GM23338 (cell line): ENCODE measurements at regions not wholly inside any gene's neighbourhood (a gene's known extent, or its start where the extent isn't known, plus 50 kb on each side); places are given as distances from the start of the nearest gene placed in this dataset.

Source experiments
- ATAC-seq: fragments of 200-7000 bp; cut with Tn5 transposase; 3 replicates; pipeline ENCODE4 v1.9.1; 2020
- DNase-seq: peaks from one replicate; pipeline ENCODE4 v3.0.0-alpha.2; 2015; ENCODE audit warnings: low spot score
- H2AFZ ChIP-seq: fragments of 200-600 bp; sonication (generic); 2 replicates; pipeline ENCODE4 v1.8.0; 2016; ENCODE audit warnings: antibody characterized with exemption, mild to moderate bottlenecking, moderate library complexity
- H3F3A ChIP-seq: fragments of 200-600 bp; sonication (generic); replicated peaks from 2 replicates; pipeline ENCODE4 v1.8.0; 2017; ENCODE audit warnings: antibody characterized with exemption, mixed run types, low read depth
- H3K27ac ChIP-seq: fragments of 200-600 bp; sonication (generic); 2 replicates; pipeline ENCODE4 v1.6.1; 2016; ENCODE audit warnings: low read depth
- H3K27me3 ChIP-seq: fragments of 200-600 bp; sonication (generic); 2 replicates; pipeline ENCODE4 v1.8.0; 2016; ENCODE audit warnings: mild to moderate bottlenecking, mixed run types, moderate library complexity; ENCODE audit not compliant: insufficient read depth
- H3K36me3 ChIP-seq: fragments of 200-600 bp; sonication (generic); 2 replicates; pipeline ENCODE4 v1.8.0; 2016; ENCODE audit warnings: mild to moderate bottlenecking; ENCODE audit not compliant: insufficient read depth
- H3K4me1 ChIP-seq: fragments of 200-600 bp; sonication (generic); 2 replicates; pipeline ENCODE4 v1.8.0; 2016; ENCODE audit warnings: mild to moderate bottlenecking, moderate library complexity; ENCODE audit not compliant: insufficient read depth
- H3K4me2 ChIP-seq: fragments of 200-600 bp; sonication (generic); 2 replicates; pipeline ENCODE4 v1.7.1; 2017; ENCODE audit warnings: mixed run types
- H3K4me3 ChIP-seq: fragments of 200-600 bp; sonication (generic); 2 replicates; pipeline ENCODE4 v1.6.1; 2016; ENCODE audit warnings: mixed run types
- H3K79me2 ChIP-seq: fragments of 200-600 bp; sonication (generic); replicated peaks from 2 replicates; pipeline ENCODE4 v1.8.0; 2017; ENCODE audit warnings: mild to moderate bottlenecking; ENCODE audit not compliant: insufficient read depth
- H3K9me2 ChIP-seq: fragments of 200-600 bp; sonication (generic); 2 replicates; pipeline ENCODE4 v1.8.0; 2017; ENCODE audit not compliant: insufficient read depth
- H4K20me1 ChIP-seq: fragments of 200-600 bp; sonication (generic); replicated peaks from 2 replicates; pipeline ENCODE4 v1.8.0; 2017; ENCODE audit warnings: mild to moderate bottlenecking; ENCODE audit not compliant: insufficient read depth
- H3K27ac Mint-ChIP-seq: 2 replicates; pipeline ENCODE4 v1.8.0; 2020; ENCODE audit warnings: inconsistent platforms, mild to moderate bottlenecking, moderate library complexity, mixed read lengths
- H3K27me3 Mint-ChIP-seq: 3 replicates; pipeline ENCODE4 v1.8.0; 2022; ENCODE audit warnings: low read depth, mild to moderate bottlenecking, moderate library complexity, mixed read lengths, inconsistent platforms; ENCODE audit not compliant: insufficient read depth, poor library complexity
- H3K36me3 Mint-ChIP-seq: 3 replicates; pipeline ENCODE4 v1.8.0; 2021; ENCODE audit warnings: low read depth, mild to moderate bottlenecking, inconsistent platforms, moderate library complexity, mixed read lengths
- H3K4me1 Mint-ChIP-seq: 3 replicates; pipeline ENCODE4 v1.8.0; 2020; ENCODE audit warnings: mild to moderate bottlenecking, inconsistent platforms, mixed read lengths
- H3K4me3 Mint-ChIP-seq: 3 replicates; pipeline ENCODE4 v1.8.0; 2021; ENCODE audit warnings: moderate library complexity, mild to moderate bottlenecking, inconsistent platforms, mixed read lengths
- H3K9me3 Mint-ChIP-seq: 3 replicates; pipeline ENCODE4 v1.8.0; 2020; ENCODE audit warnings: moderate library complexity, mild to moderate bottlenecking, inconsistent platforms, mixed read lengths
- CREB1 ChIP-seq: fragments of 250-450 bp; sonication (Bioruptor Pico); IDR thresholded peaks from 2 replicates; pipeline ENCODE4 v1.5.0; 2020; ENCODE audit warnings: low read depth, mild to moderate bottlenecking, moderate library complexity
- CTCF ChIP-seq, 2 experiments: fragments of 200-600 bp in 1 of 2; sonication (generic) in 1 of 2; conservative IDR thresholded peaks; 2 replicates each; pipeline versions ENCODE4 v1.5.1 to v1.6.1; 2016 to 2017; ENCODE audit warnings: antibody characterized with exemption in 2 of 2, low read depth in 2 of 2, mild to moderate bottlenecking in 2 of 2, moderate library complexity in 1 of 2
- ETS1 ChIP-seq: IDR thresholded peaks from 2 replicates; pipeline ENCODE4 v1.6.1; 2016; ENCODE audit warnings: antibody characterized with exemption
- EZH2 ChIP-seq: fragments of 200-600 bp; sonication (generic); IDR thresholded peaks from one replicate; pipeline ENCODE4 v1.8.0; 2017; ENCODE audit warnings: antibody characterized with exemption, mild to moderate bottlenecking, low read depth; ENCODE audit not compliant: unreplicated experiment
- EZH2phosphoT487 ChIP-seq: fragments of 200-600 bp; sonication (generic); IDR thresholded peaks from one replicate; pipeline ENCODE4 v1.8.1; 2018; ENCODE audit warnings: antibody characterized with exemption; ENCODE audit not compliant: unreplicated experiment
- JUNB ChIP-seq: IDR thresholded peaks from one replicate; pipeline ENCODE4 v1.6.1; 2016; ENCODE audit warnings: antibody characterized with exemption; ENCODE audit not compliant: unreplicated experiment
- NANOG ChIP-seq: IDR thresholded peaks from 2 replicates; pipeline ENCODE4 v1.6.1; 2016; ENCODE audit warnings: antibody characterized with exemption, borderline replicate concordance
- POLR2AphosphoS5 ChIP-seq: IDR thresholded peaks from 2 replicates; pipeline ENCODE4 v1.6.1; 2016; ENCODE audit warnings: antibody characterized with exemption, low read depth
- STAT1 ChIP-seq: IDR thresholded peaks from one replicate; pipeline ENCODE4 v1.6.1; 2016; ENCODE audit warnings: antibody characterized with exemption; ENCODE audit not compliant: unreplicated experiment
- ZNF114 ChIP-seq: fragments of 250-450 bp; sonication (Bioruptor Pico); IDR thresholded peaks from 2 replicates; pipeline ENCODE4 v1.5.0; 2020; ENCODE audit warnings: mild to moderate bottlenecking, moderate library complexity
- ZNF331 ChIP-seq: fragments of 250-450 bp; sonication (Bioruptor Pico); IDR thresholded peaks from 2 replicates; pipeline ENCODE4 v1.5.0; 2020; ENCODE audit warnings: low read depth, mild to moderate bottlenecking, moderate library complexity
- TF ChIP-seq, protein P1 (sequence below): fragments of 250-450 bp; sonication (Bioruptor Pico); IDR thresholded peaks from 2 replicates; pipeline ENCODE4 v1.5.0; 2020; ENCODE audit warnings: mild to moderate bottlenecking, moderate library complexity
- TF ChIP-seq, protein P2 (sequence below): IDR thresholded peaks from one replicate; pipeline ENCODE4 v1.6.1; 2018; ENCODE audit warnings: antibody characterized with exemption; ENCODE audit not compliant: unreplicated experiment

DNA sequence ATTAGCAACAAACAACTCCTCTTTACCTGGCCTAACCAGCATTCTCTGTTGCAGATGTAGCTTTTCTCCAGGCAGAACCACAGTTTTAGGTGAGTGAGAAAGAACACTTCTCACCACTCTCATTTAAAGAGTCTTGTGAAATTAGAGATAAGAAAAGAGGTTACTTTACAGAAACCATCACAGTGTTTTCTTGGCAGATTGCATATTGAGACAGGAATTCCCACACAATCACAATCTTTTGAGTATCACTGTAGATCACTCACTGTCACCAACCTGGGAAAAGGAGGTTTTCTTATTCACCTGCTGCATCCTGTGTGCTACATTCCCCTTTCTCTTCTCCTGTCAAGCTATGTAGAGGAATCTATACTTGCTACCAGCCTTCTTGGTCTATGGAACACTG lies 574.6 kb downstream of the SLC4A3 start:
- Histone ChIP-seq H4K20me1 (no peaks in the 10 kb centered on the region), H3K4me2 (no peak overlapping the region), H3K9me2 (0 out of 2 replicates have a peak, but pooled peaks cover 8% of the 10 kb centered on the region), H2AFZ (no peak overlapping the region), H3K27me3 (no peaks in the 10 kb centered on the region), H3K4me3 (no peak overlapping the region), H3K36me3 (no peaks in the 10 kb centered on the region), H3K79me2 (no peaks in the 10 kb centered on the region), H3K27ac (no peak overlapping the region), H3K4me1 (no peaks in the 10 kb centered on the region), H3F3A (no peaks in the 10 kb centered on the region)
- Mint-ChIP-seq H3K9me3 (peaks cover 12% of the 10 kb centered on the region), H3K4me3 (no peak overlapping the region), H3K36me3 (peaks cover 6% of the 10 kb centered on the region), H3K4me1 (no peaks in the 10 kb centered on the region), H3K27ac (no peak overlapping the region), H3K27me3 (no peaks in the 10 kb centered on the region)
- DNase-seq: no peak
- TF ChIP-seq ZNF114 (CRISPR knock-in tag) (no peak), NANOG (no peak), ETS1 (no peak), STAT1 (no peak), ZNF331 (CRISPR knock-in tag) (no peak), EZH2phosphoT487 (no peak), EZH2 (no peak), POLR2AphosphoS5 (no peak), CTCF (conservative IDR thresholded peaks at IDR 0.05; ENCODE audit: low read depth in 2 of 2) (no peak), CREB1 (CRISPR knock-in tag) (no peak), JUNB (no peak)
- TF ChIP-seq, protein P1, sequence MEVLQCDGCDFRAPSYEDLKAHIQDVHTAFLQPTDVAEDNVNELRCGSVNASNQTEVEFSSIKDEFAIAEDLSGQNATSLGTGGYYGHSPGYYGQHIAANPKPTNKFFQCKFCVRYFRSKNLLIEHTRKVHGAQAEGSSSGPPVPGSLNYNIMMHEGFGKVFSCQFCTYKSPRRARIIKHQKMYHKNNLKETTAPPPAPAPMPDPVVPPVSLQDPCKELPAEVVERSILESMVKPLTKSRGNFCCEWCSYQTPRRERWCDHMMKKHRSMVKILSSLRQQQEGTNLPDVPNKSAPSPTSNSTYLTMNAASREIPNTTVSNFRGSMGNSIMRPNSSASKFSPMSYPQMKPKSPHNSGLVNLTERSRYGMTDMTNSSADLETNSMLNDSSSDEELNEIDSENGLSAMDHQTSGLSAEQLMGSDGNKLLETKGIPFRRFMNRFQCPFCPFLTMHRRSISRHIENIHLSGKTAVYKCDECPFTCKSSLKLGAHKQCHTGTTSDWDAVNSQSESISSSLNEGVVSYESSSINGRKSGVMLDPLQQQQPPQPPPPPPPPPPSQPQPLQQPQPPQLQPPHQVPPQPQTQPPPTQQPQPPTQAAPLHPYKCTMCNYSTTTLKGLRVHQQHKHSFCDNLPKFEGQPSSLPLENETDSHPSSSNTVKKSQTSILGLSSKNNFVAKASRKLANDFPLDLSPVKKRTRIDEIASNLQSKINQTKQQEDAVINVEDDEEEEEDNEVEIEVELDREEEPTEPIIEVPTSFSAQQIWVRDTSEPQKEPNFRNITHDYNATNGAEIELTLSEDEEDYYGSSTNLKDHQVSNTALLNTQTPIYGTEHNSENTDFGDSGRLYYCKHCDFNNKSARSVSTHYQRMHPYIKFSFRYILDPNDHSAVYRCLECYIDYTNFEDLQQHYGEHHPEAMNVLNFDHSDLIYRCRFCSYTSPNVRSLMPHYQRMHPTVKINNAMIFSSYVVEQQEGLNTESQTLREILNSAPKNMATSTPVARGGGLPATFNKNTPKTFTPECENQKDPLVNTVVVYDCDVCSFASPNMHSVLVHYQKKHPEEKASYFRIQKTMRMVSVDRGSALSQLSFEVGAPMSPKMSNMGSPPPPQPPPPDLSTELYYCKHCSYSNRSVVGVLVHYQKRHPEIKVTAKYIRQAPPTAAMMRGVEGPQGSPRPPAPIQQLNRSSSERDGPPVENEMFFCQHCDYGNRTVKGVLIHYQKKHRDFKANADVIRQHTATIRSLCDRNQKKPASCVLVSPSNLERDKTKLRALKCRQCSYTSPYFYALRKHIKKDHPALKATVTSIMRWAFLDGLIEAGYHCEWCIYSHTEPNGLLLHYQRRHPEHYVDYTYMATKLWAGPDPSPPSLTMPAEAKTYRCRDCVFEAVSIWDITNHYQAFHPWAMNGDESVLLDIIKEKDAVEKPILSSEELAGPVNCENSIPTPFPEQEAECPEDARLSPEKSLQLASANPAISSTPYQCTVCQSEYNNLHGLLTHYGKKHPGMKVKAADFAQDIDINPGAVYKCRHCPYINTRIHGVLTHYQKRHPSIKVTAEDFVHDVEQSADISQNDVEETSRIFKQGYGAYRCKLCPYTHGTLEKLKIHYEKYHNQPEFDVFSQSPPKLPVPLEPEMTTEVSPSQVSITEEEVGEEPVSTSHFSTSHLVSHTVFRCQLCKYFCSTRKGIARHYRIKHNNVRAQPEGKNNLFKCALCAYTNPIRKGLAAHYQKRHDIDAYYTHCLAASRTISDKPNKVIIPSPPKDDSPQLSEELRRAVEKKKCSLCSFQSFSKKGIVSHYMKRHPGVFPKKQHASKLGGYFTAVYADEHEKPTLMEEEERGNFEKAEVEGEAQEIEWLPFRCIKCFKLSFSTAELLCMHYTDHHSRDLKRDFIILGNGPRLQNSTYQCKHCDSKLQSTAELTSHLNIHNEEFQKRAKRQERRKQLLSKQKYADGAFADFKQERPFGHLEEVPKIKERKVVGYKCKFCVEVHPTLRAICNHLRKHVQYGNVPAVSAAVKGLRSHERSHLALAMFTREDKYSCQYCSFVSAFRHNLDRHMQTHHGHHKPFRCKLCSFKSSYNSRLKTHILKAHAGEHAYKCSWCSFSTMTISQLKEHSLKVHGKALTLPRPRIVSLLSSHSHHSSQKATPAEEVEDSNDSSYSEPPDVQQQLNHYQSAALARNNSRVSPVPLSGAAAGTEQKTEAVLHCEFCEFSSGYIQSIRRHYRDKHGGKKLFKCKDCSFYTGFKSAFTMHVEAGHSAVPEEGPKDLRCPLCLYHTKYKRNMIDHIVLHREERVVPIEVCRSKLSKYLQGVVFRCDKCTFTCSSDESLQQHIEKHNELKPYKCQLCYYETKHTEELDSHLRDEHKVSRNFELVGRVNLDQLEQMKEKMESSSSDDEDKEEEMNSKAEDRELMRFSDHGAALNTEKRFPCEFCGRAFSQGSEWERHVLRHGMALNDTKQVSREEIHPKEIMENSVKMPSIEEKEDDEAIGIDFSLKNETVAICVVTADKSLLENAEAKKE: no peak
- TF ChIP-seq, protein P2, sequence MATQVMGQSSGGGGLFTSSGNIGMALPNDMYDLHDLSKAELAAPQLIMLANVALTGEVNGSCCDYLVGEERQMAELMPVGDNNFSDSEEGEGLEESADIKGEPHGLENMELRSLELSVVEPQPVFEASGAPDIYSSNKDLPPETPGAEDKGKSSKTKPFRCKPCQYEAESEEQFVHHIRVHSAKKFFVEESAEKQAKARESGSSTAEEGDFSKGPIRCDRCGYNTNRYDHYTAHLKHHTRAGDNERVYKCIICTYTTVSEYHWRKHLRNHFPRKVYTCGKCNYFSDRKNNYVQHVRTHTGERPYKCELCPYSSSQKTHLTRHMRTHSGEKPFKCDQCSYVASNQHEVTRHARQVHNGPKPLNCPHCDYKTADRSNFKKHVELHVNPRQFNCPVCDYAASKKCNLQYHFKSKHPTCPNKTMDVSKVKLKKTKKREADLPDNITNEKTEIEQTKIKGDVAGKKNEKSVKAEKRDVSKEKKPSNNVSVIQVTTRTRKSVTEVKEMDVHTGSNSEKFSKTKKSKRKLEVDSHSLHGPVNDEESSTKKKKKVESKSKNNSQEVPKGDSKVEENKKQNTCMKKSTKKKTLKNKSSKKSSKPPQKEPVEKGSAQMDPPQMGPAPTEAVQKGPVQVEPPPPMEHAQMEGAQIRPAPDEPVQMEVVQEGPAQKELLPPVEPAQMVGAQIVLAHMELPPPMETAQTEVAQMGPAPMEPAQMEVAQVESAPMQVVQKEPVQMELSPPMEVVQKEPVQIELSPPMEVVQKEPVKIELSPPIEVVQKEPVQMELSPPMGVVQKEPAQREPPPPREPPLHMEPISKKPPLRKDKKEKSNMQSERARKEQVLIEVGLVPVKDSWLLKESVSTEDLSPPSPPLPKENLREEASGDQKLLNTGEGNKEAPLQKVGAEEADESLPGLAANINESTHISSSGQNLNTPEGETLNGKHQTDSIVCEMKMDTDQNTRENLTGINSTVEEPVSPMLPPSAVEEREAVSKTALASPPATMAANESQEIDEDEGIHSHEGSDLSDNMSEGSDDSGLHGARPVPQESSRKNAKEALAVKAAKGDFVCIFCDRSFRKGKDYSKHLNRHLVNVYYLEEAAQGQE: no peak
- ATAC-seq: no peak
